ENCODE measurements at regions not wholly inside any gene's neighbourhood (a gene's known extent, or its start where the extent isn't known, plus 50 kb on each side); places are given as distances from the start of the nearest gene placed in this dataset.

GRCh38 chr4:52235552-52236201 is 184.6 kb downstream of the SPATA18 start:
- ChIA-PET CTCF (interaction anchor here (1.5 to 1.6 kb wide), 2 partner anchors 141 to 1998 kb away, joined by 4 read pairs; no protein-coding TSS in a partner anchor), POLR2A (no interaction called here)
- Histone ChIP-seq H3K9me3 (replicated peaks; ENCODE audit: control insufficient read depth, insufficient read depth, low read length) (no peaks in the 10 kb centered on the region), H3K27me3 (ENCODE audit: control insufficient read depth in 2 of 2, insufficient read depth in 2 of 2, low read length in 2 of 2) (no peaks in the 10 kb centered on the region), H4K20me1 (replicated peaks; ENCODE audit: control insufficient read depth, extremely low read depth, insufficient read depth, low read length) (no peaks in the 10 kb centered on the region), H3K4me1 (ENCODE audit: control insufficient read depth, extremely low read depth, insufficient read depth, low read length) (no peaks in the 10 kb centered on the region), H2AFZ (ENCODE audit: low read depth, low read length) (no peak overlapping the region), H3K9me1 (replicated peaks; ENCODE audit: control insufficient read depth, extremely low read depth, insufficient read depth, low read length) (no peaks in the 10 kb centered on the region), H3K4me2 (ENCODE audit: insufficient read depth, low read length) (no peak overlapping the region), H3K4me3 (replicated peaks in 1 of 3; ENCODE audit: insufficient read depth in 1 of 3, low read depth in 1 of 3, low read length in 3 of 3) (no peak overlapping the region), H3K36me3 (ENCODE audit: control insufficient read depth in 2 of 2, extremely low read depth in 1 of 2, insufficient read depth in 2 of 2, low read length in 2 of 2) (no peaks in the 10 kb centered on the region), H3K9ac (replicated peaks; ENCODE audit: extremely low read depth, insufficient read depth, low read length) (no peak overlapping the region), H3K27ac (ENCODE audit: insufficient read depth, low read depth, low read length) (no peak overlapping the region), H3K79me2 (ENCODE audit: control insufficient read depth, insufficient read depth, low read length) (no peaks in the 10 kb centered on the region)
- DNase-seq (ENCODE audit: low read depth, low spot score) (no peak), FAIRE-seq (no peak)
- TF ChIP-seq CTCF (IDR thresholded peaks at IDR 0.05; ENCODE audit: extremely low read depth in 1 of 2, insufficient read depth in 1 of 2, low read depth in 1 of 2, low read length in 2 of 2) (no peak), POLR2AphosphoS5 (IDR thresholded peaks at IDR 0.05; ENCODE audit: insufficient read depth, low read depth, low read length) (no peak), POLR2A (IDR thresholded peaks at IDR 0.05; ENCODE audit: low read depth, low read length) (no peak), EZH2 (IDR thresholded peaks at IDR 0.05; ENCODE audit: borderline replicate concordance, low read depth, low read length, severe bottlenecking) (no peak), JUN (IDR thresholded peaks at IDR 0.05; ENCODE audit: borderline replicate concordance, insufficient read depth, insufficient read length, low read depth) (no peak), GATA2 (IDR thresholded peaks at IDR 0.05; ENCODE audit: insufficient read depth, insufficient read length, low read depth, low read length) (no peak), FOS (IDR thresholded peaks at IDR 0.05; ENCODE audit: borderline replicate concordance, insufficient read depth, low read length) (no peak), MYC (IDR thresholded peaks at IDR 0.05; ENCODE audit: low read depth, low read length) (no peak), MAX (IDR thresholded peaks at IDR 0.05; ENCODE audit: insufficient read depth, insufficient read length) (no peak)
- intact Hi-C loops (cut with micrococcal nuclease) (loop anchor here (2.0 kb wide), 1 partner anchor 747 kb away; no protein-coding TSS in a partner anchor), dilution Hi-C loops (cut with MboI; ENCODE audit: extremely low pct_ligation_motif_present, low sequenced_read_pairs) (no loop called here)
- no TSS peak for BruUV-seq (replicated peaks)
